ENCODE measurements at regions not wholly inside any gene's neighbourhood (a gene's known extent, or its start where the extent isn't known, plus 50 kb on each side); places are given as distances from the start of the nearest gene placed in this dataset.

GRCh38 chr2:4618141-4618540, 914.8 kb downstream of the DCDC2C start:
- DNase-seq: no peak

- no peak for DNase-seq
Observed at GRCh38 chr2:4618630-4619228, 915.4 kb downstream of the DCDC2C start.

GRCh38 chr2:4628998-4629501, 925.7 kb downstream of the DCDC2C start:
- no peak for DNase-seq

GRCh38 chr2:4635289-4635688, 931.9 kb downstream of the DCDC2C start:
- DNase-seq: no peak

GRCh38 chr2:4653991-4654390, 950.6 kb downstream of the DCDC2C start:
- no peak for DNase-seq

- no peak for DNase-seq
Observed at GRCh38 chr2:4656326-4656725, 953.0 kb downstream of the DCDC2C start.

- DNase-seq: no peak
Observed at GRCh38 chr2:4662161-4662779, 958.9 kb downstream of the DCDC2C start.

GRCh38 chr2:4668381-4668780, 965.0 kb downstream of the DCDC2C start:
- no peak for DNase-seq

- no peak for DNase-seq
Observed at GRCh38 chr2:4670331-4670730, 967.0 kb downstream of the DCDC2C start.

- no peak for DNase-seq
Observed at GRCh38 chr2:4673025-4673489, 969.7 kb downstream of the DCDC2C start.

GRCh38 chr2:4674007-4674406, 970.6 kb downstream of the DCDC2C start:
- DNase-seq: peak; percentile 4 to 7

GRCh38 chr2:4675295-4675694, 971.9 kb downstream of the DCDC2C start:
- DNase-seq: no peak

GRCh38 chr2:4678927-4679326, 975.6 kb downstream of the DCDC2C start:
- no peak for DNase-seq

GRCh38 chr2:4679391-4679790, 976.0 kb downstream of the DCDC2C start:
- no peak for DNase-seq

GRCh38 chr2:4684921-4685320, 981.5 kb downstream of the DCDC2C start:
- DNase-seq: no peak

GRCh38 chr2:4690913-4691312, 987.5 kb downstream of the DCDC2C start:
- DNase-seq: no peak

GRCh38 chr2:4693266-4693665, 989.9 kb downstream of the DCDC2C start:
- DNase-seq: no peak

GRCh38 chr2:4695281-4695861, 992.0 kb downstream of the DCDC2C start:
- DNase-seq: no peak

- no peak for DNase-seq
Observed at GRCh38 chr2:4715065-4715464, 977.1 kb upstream of the SOX11 start.

- no peak for DNase-seq
Observed at GRCh38 chr2:4718777-4719176, 973.4 kb upstream of the SOX11 start.

GRCh38 chr2:4725618-4726017, 966.6 kb upstream of the SOX11 start:
- DNase-seq: no peak

GRCh38 chr2:4732560-4732959, 959.6 kb upstream of the SOX11 start:
- no peak for DNase-seq

- no peak for DNase-seq
Observed at GRCh38 chr2:4745056-4745991, 946.9 kb upstream of the SOX11 start.
